GM19372 (cell line): ENCODE measurements at regions not wholly inside any gene's neighbourhood (a gene's known extent, or its start where the extent isn't known, plus 50 kb on each side); places are given as distances from the start of the nearest gene placed in this dataset.
"Not testable (repeated sequence)": the region's sequence is repeated elsewhere in the genome, so short reads cannot be mapped to it uniquely, and the experiment has no call there.

Experiments used
- ATAC-seq: cut with Tn5 transposase; IDR thresholded peaks from one replicate; pipeline ENCODE4 v1.9.1; 2021; ENCODE audit warnings: mild to moderate bottlenecking, low read depth, moderate library complexity; ENCODE audit not compliant: unreplicated experiment

DNA sequence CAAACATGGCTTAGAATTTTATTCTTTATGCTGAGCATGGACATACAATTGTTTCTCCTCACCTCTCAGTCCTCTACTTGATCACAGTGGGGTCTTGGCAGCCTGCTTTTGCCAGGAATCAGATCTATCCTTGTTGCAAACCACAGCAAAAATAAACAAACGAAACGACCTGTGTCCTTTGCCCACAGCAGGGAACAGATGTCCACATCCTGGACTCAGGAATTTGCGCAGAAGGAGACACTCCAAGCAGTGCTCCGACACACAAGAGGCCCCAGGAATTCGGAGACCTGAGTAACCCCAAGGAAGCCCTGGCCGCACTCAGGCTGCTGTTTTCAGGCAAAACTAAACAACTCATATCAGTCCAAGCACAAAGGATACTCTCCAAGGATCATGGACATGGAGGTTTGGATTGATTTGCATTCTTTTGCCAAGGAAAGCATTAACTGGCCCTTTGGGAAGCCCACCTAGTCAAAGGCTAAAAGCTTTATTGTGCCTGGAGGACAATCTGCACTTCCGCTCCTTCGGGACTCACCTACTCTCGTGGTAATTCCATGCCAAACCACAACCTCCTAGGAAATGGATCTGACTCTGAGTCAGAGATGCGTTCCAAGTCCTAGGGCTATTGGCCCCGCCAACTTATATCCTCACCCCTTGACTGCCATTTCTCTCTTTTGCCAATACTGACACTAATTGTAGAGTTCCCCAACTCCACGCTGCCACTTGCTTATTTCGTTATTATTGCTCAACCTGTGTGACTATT, 271.1 kb upstream of the CDH11 start:
- ATAC-seq = no peak

DNA sequence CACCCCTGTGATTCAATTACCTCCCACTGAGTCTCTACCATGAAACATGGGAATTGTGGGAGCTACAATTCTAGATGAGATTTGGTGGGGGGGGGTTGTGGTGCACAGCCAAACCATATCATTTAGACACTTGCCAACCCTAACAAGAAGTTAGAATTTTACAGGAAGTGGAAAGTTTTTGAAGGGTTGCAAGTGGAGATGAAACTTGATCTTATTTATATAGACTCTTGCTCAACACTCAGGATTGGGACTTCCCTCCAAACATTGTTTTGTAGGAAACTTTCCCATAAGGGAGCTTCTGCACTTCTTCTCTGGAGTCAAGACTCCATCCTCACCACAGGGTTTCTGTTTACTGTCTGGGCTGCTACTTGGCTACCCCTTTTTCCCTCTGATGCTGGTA, 266.7 kb upstream of the CDH11 start:
- no peak for ATAC-seq

DNA sequence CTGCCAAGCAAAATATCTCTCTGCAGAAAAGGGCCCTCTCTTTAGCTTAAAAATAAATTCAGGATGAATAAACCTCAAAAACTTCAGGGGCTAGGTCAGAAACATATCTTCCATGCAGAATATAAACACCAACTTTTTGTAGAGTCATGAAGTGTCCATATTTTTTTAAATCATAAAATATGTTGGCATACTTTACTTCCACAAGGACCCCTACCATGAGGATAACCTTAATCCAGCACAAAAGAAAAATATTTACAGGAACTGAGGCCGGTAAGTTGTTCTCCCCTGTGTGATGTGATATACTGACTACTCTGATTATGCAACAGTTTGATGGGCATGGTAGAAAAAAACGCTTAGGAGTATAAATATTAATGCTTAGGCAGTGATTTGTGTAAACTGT, 264.8 kb upstream of the CDH11 start:
- ATAC-seq = no peak

DNA sequence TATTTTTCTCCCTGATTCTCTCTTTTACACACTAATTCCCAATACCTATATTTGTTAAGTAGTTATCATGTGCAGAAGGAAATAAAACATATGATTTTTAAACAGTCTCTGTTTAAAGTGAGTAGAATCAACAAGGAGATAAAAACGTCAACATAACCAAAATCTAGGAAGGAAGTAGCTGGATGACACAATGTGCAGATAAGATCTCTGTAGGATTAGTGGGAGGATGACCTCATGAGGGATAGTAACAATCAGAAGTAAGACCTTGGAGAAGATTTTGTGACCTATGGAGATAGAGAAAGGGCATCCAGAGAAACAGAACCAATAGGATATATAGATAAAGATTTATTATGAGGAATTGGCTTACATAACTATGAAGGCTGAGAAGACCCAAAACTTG, 262.6 kb upstream of the CDH11 start:
- ATAC-seq = no peak

DNA sequence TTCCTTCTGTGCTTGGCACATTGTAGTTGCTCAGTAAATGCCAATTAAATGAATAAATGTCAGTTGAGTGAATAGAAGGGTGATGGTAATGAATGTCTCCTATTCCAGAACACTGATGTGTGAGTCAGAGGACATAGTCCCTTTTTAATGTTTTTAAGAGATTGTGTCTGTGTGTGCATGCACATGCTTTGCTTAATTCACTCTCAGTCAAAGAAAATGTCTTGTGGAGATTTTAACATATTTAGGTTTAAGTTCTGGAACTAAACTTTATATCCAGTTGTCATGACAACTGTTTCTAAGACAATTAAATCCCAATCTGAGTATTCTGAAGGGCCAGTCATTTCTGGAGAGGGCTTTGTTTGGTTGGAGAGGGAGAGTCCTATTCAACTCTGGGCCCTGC, 255.3 kb upstream of the CDH11 start:
- ATAC-seq = no peak

DNA sequence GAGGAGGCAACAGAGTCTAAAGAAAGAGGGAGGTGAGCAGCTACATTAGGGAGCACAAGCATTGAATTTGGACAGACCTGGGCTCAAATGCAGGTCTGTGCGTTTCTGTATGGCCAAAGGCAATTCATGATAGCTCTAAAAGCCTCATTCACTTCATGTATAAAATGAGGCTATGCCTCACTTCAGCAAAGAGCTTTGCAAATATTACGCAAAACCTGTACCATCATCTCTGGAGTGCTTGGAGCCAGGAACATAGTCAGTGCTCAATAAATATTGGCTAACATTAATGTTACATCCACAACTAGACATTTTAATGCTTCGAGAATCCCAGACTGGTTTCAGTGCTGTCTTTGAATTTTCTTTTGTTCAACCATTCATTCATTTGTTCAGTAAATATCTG, 254.7 kb upstream of the CDH11 start:
- no peak for ATAC-seq

DNA sequence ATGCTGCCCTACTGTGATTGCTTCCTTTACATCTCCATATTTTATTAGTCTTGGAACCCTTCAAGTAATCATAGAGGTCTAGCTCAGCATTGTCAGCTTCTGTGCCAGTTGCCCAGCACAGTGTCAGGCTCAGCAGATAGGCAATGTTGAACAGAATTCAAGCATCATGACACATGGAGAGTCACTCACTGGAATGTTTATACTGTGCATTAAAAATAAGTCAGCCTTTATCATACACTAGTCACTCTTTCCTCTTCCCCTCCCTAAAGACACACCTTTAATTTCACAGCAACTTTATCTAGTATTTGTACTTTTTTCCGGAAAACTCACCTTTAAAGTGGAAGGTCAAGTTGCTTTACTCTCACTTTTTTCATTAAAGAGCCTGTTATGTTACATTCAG, 253.8 kb upstream of the CDH11 start:
- ATAC-seq = no peak

DNA sequence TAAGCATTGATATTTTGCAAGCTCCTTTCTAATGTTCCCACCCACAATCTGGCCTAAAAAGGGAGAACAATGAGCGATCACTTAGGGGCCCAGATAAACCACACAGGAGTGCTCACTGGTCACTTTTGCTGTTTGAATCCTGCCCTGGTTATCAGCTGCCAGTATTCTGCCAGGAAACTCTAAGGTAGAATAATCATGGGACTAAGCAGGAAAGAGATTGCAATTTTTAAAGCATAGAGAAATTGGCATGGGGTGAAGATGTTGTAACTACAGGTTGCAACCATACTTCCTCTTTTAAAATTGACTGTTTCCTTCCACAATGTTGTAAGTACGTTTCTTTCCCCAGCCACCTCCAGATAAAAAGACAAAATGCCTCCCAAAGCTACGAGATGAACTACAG, 251.2 kb upstream of the CDH11 start:
- ATAC-seq = no peak

DNA sequence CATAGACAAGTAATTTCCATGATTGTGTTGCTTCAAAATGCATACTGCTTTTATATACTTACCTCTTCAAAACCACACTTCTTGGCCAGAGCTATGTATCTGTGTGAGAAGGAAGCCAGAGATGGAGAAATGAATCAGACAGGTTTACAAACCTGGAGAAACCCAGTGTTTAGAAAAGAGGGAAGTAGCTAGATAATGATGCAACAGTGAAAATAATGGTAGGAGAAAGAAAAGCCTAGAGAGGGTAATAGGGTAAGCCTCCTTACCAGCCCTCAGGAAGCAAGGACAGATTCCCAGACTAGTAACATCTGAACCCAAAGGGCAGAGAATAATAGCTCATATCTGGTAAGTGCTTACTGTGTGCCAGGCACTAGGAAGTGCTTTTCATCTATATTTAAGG, 250.3 kb upstream of the CDH11 start:
- no peak for ATAC-seq

DNA sequence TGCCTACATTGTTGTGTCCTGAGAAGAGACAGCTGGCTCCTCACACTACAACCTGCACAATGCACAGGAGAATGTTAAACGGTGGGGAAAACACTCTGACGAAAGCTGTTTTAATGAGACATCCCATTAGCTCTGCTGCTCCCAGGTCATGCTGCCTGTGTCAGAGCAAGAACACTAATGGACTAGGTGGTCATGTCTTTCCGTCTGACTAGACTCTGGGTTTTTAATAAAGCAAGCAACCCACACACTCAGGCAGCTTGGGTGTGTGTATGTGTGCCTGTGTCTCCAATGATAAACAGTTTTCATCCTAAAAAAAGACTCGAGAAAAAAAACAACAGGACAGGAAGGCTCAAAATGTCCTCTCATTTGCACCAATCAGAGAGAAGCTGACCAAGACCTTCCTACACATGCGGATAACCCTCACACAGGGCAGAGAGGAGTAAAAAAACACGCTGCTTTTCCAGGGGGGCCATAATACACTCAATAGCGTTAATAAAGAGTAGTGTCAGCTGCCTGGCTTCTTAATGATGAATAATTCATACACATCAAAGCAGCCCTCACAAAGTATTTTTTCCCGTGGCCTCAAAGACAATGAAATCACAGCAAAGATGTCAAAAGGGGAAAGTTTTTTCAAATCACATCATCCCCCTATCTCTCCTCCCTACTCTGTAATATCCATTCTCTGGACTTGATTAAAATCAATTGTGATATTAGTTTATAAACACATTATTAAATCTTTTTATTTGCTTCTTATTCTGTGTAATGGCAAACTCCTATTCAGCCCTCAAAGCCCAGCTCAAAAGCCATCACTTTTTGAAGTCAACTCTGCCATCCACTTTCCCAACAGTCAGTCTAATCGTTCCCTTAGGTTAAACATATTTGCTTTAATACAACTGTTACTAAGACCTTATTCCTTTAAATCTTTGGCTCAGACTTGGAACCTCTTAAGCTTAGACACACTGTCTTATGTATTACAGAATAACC, 244.2 kb upstream of the CDH11 start:
- no peak for ATAC-seq

DNA sequence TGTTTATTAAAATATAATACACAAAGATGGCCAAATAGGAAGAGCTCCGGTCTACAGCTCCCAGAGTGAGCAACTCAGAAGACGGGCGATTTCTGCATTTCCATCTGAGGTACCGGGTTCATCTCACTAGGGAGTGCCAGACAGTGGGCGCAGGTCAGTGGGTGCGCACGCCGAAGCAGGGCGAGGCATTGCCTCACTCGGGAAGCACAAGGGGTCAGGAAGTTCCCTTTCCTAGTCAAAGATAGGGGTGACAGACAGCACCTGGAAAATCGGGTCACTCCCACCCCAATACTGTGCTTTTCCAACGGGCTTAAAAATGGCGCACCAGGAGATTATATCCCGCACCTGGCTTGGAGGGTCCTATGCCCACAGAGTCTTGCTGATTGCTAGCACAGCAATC, 234.9 kb upstream of the CDH11 start:
- not testable (repeated sequence) for ATAC-seq

DNA sequence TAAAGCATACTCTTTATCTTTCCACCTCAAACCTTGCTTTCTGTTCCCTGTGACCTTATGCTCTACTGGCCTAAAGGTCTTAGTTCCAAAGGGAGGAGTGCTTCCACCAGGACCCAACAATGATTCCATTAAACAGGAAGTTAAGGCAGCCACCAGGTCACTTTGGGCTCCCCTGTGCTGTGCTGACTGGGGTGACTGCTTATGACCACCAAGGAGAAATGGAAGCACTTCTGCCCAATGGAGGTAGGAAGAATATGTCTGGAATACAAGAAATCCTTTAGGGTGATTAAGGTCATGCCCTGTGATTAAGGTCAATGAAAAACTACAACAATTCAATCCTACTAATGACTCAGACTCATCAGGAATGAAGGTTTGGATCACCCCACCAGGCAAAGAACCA, 233.8 kb upstream of the CDH11 start:
- no peak for ATAC-seq

DNA sequence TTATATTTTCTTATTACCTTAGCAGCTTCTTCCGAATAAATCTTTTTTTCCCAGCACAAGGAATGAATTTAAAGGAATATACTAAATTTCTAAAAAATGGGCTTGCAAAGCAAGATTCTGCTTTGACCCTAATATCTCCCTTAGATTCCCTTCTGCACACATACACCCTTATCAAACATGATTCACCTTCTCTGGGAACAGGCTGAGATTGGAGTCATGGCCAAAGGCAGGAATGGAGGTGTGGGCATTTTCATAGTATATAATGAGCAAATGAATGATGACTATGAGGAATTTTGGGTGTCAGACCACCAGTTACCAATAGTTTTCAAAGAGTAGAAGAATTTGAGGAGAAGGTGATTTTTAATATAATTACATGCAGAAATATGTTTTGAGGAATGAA, 231.3 kb upstream of the CDH11 start:
- ATAC-seq = no peak

DNA sequence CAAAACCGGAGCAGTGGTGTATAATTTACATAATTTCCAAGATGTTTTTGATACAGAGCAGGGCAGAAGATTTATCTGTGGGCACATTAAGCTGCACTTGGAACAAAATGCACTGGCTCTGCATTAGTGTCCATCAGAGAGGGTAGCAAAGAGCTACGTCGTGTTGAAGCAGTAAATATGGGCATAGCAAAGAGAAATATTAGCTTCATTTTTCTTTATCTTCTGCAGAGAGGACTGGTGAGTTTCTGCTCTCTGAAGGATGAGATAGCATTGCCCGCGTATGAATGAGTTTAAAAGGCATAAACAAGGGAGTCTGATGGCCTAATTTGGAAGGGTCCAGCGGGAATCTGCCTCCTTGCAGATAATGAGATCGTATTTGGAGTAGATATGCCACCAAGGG, 227.8 kb upstream of the CDH11 start:
- no peak for ATAC-seq

DNA sequence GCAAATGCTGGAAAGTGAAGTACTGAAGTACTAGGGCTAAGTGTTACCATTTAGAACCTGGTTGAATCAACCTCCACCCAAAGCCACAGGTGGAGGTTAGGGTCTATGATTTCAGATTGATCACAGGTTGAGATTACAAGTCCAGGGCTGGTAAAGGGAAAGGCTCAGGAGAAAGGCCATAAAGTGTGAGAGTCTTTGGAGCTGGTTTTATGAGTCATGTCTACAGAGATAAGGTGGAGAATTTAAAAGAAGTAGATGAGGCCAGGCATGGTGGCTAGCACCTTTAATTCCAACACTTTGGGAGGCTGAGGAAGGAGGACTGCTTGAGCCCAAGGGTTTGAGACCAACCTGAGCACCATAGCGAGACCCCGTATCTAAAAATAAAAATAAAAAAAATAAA, 221.7 kb upstream of the CDH11 start:
- no peak for ATAC-seq

DNA sequence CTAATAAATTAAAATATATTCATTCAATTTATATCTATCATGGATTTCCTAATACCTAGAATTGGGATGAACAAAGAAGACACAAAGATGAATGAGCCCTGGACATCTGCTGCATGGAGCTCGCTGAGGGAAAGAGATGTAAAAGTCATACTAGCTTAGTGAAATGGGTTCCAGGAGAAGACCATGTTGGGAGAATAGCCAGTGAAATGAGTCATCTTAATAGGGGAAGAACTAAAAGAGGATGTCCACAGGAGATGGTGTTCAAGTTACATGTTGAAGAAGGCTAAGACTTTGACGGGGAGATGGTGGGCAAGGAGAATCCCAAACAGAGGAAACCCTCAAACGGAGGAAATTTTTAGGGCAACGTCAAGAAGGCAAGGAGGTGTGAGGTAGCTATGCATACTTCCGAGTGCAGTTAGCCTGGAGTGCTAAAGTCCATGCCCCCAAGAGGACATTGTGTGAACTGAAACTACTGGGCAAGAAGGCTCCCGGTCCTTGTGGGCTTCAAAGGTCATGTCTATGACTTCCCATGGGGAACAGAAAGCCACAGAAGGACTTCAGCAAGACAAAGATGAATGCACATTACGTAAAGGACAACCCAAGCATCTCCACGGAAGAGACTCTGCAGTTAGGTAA, 220.5 kb upstream of the CDH11 start:
- no peak for ATAC-seq

DNA sequence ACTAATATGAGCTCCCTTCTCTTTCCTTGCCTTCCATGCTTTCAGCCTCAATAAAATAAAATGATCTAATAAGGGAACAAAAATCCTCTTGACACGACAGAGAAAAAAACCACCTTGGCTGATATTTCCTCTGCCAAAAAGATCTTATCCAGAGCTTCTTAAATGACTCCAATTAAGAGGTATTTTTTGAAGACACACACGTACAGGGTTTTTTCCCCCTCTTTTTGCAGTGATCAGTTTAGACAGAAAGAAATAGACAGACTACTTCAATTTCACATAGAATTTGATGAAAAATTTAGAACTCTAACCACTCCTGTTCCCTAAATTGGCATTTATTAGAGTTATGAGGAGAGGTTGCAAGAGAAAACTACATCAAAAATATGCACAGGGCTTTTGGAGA, 217.2 kb upstream of the CDH11 start:
- ATAC-seq = no peak

DNA sequence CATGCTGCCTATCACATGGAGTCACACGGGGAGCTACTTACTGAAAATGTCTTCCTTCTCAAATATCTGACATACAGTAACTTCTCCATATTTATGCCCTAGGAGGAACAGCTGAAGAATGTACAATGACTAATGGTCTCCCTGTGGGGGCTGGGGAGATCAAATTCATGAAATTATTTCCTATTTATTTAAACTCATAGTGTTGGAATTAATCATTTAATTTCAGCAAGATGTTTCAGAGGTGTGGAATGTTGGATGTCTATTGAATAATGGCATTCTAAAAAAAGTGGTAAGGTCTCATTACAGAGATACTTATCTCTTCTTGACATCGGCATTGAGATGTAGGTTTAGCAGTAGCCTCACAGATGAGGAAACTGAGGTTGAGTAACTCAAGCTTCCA, 214.3 kb upstream of the CDH11 start:
- no peak for ATAC-seq

DNA sequence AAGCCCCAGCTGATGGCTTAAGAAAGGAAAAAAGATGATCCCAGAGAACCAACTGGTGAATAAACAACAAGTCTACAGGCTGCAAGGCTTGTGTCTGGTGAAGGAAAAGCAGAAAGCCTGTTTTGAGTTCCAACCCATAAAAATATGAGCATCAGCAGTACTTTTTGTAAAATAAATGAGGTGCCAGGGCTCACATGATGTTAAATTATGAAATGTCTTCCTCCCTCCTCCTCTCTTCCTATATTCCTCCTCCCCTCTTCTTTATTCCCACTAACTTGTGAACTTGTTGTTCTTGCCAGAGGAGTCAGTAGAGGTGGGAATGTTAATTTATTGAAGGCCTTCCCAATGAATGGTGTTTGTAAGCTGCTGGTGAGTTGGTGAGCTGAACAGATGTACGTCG, 212.2 kb upstream of the CDH11 start:
- ATAC-seq = no peak

DNA sequence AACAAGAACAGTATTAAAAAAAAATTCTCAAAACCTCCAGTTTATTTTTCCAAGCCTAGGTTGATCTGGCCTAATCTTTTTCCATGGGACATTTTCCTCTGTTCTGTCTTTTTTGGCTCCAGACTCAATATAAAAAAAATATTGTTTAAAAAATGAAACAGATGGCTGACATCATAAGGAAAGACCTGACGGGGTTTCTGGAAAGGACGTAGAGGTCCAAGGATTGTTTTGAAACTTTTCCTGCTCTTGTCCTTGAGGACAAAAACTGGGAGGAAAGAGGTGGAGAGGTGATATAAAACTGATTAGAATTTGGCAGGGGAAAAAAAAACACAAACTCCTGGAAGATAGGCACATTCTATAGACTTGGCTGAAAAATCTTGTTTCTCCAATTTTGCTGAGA, 211.4 kb upstream of the CDH11 start:
- no peak for ATAC-seq

DNA sequence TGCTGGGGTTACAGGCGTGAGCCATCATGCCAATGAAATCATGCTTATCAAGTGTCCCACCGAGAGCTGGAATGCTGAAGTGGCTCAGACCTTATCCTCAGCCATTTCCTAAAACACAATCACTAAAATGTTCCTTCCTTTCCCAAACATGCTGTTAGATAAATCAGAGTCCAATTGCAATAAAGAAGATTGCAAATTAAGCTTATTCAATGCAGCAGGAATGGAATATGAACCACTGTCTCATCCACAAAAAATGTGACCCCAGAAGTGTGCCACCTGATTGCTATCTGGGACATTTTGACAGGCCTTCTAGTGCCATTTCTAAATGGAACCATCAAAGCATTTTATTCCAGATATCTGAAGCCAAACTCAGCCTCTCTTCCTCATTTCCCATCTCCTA, 205.5 kb upstream of the CDH11 start:
- ATAC-seq = no peak
